ENCODE measurements at regions not wholly inside any gene's neighbourhood (a gene's known extent, or its start where the extent isn't known, plus 50 kb on each side); places are given as distances from the start of the nearest gene placed in this dataset.
"Not testable (repeated sequence)": the region's sequence is repeated elsewhere in the genome, so short reads cannot be mapped to it uniquely, and the experiment has no call there.

- not testable (repeated sequence) for H3K36me3 ChIP-seq (ENCODE audit: control insufficient read depth, insufficient read depth, low read length); H4K20me1 ChIP-seq (ENCODE audit: control insufficient read depth, extremely low read depth, insufficient read depth, low read length); H3K9me3 ChIP-seq (ENCODE audit: control insufficient read depth, insufficient read depth, low read depth, low read length); H3K4me1 ChIP-seq (ENCODE audit: control insufficient read depth, extremely low read depth, insufficient read depth, low read length); H3K27ac ChIP-seq (ENCODE audit: insufficient read depth, low read length); H3K4me3 ChIP-seq (replicated peaks in 1 of 4; ENCODE audit: control extremely low read depth in 1 of 4, insufficient read depth in 1 of 4, low read depth in 3 of 4, low read length in 4 of 4); H2AFZ ChIP-seq (ENCODE audit: low read length); DNase-seq (ENCODE audit: low read depth in 2 of 2); H3K4me2 ChIP-seq (ENCODE audit: extremely low read depth, insufficient read depth, low read length); H3K9ac ChIP-seq (ENCODE audit: insufficient read depth, low read length); H3K27me3 ChIP-seq (ENCODE audit: control insufficient read depth, insufficient read depth, low read length); H3K79me2 ChIP-seq (ENCODE audit: control insufficient read depth, insufficient read depth, low read length)
These were observed 52.5 kb downstream of the KIAA0408 start for GRCh38 chr6:127406722-127407121.

- Histone ChIP-seq H3K36me3 (ENCODE audit: control insufficient read depth, insufficient read depth, low read length) (no peaks in the 10 kb centered on the region), H3K4me3 (replicated peaks in 1 of 4; ENCODE audit: control extremely low read depth in 1 of 4, insufficient read depth in 1 of 4, low read depth in 3 of 4, low read length in 4 of 4) (no peak overlapping the region), H3K4me2 (ENCODE audit: extremely low read depth, insufficient read depth, low read length) (no peak overlapping the region), H3K9ac (ENCODE audit: insufficient read depth, low read length) (no peak overlapping the region), H4K20me1 (ENCODE audit: control insufficient read depth, extremely low read depth, insufficient read depth, low read length) (no peaks in the 10 kb centered on the region), H2AFZ (ENCODE audit: low read length) (no peak overlapping the region), H3K79me2 (ENCODE audit: control insufficient read depth, insufficient read depth, low read length) (no peaks in the 10 kb centered on the region), H3K27me3 (ENCODE audit: control insufficient read depth, insufficient read depth, low read length) (no peaks in the 10 kb centered on the region), H3K27ac (ENCODE audit: insufficient read depth, low read length) (no peak overlapping the region), H3K9me3 (ENCODE audit: control insufficient read depth, insufficient read depth, low read depth, low read length) (no peaks in the 10 kb centered on the region), H3K4me1 (ENCODE audit: control insufficient read depth, extremely low read depth, insufficient read depth, low read length) (no peaks in the 10 kb centered on the region)
- TF ChIP-seq CTCF (conservative IDR thresholded peaks at IDR 0.05 in 1 of 2, IDR thresholded peaks at IDR 0.05 in 1 of 2; ENCODE audit: low read depth in 1 of 2, low read length in 2 of 2), result no peak
- TF ChIP-seq EZH2 (IDR thresholded peaks at IDR 0.05; ENCODE audit: low read length, missing control alignments), result no peak
- no peak for DNase-seq (ENCODE audit: low read depth in 2 of 2)
These were observed 53.1 kb downstream of the KIAA0408 start for GRCh38 chr6:127406122-127406521.

- no peak overlapping the region for H3K4me3 ChIP-seq (replicated peaks in 1 of 4; ENCODE audit: control extremely low read depth in 1 of 4, insufficient read depth in 1 of 4, low read depth in 3 of 4, low read length in 4 of 4)
- no peaks in the 10 kb centered on the region for H3K36me3 ChIP-seq (ENCODE audit: control insufficient read depth, insufficient read depth, low read length)
- TF ChIP-seq CTCF (conservative IDR thresholded peaks at IDR 0.05 in 1 of 2, IDR thresholded peaks at IDR 0.05 in 1 of 2; ENCODE audit: low read depth in 1 of 2, low read length in 2 of 2), result no peak
- no peak for TF ChIP-seq EZH2 (IDR thresholded peaks at IDR 0.05; ENCODE audit: low read length, missing control alignments)
- DNase-seq (ENCODE audit: low read depth in 2 of 2), result no peak
- no peaks in the 10 kb centered on the region for H3K27me3 ChIP-seq (ENCODE audit: control insufficient read depth, insufficient read depth, low read length)
- H3K4me2 ChIP-seq (ENCODE audit: extremely low read depth, insufficient read depth, low read length), result no peak overlapping the region
- H2AFZ ChIP-seq (ENCODE audit: low read length), result no peak overlapping the region
- no peaks in the 10 kb centered on the region for H3K4me1 ChIP-seq (ENCODE audit: control insufficient read depth, extremely low read depth, insufficient read depth, low read length)
- no peaks in the 10 kb centered on the region for H4K20me1 ChIP-seq (ENCODE audit: control insufficient read depth, extremely low read depth, insufficient read depth, low read length)
- no peak overlapping the region for H3K27ac ChIP-seq (ENCODE audit: insufficient read depth, low read length)
- no peak overlapping the region for H3K9ac ChIP-seq (ENCODE audit: insufficient read depth, low read length)
- H3K79me2 ChIP-seq (ENCODE audit: control insufficient read depth, insufficient read depth, low read length), result no peaks in the 10 kb centered on the region
- no peaks in the 10 kb centered on the region for H3K9me3 ChIP-seq (ENCODE audit: control insufficient read depth, insufficient read depth, low read depth, low read length)
These were observed 54.5 kb downstream of the KIAA0408 start for GRCh38 chr6:127404594-127405178.

Measured in fibroblast of lung (primary cell).